ENCODE measurements at regions not wholly inside any gene's neighbourhood (a gene's known extent, or its start where the extent isn't known, plus 50 kb on each side); places are given as distances from the start of the nearest gene placed in this dataset.
A peak's percentile ranks its signal among the peaks of the same experiment; 100 is the strongest.

GRCh38 chr2:165032559-165032958, 77.2 kb upstream of the SLC38A11 start:
- H3K4me1 Mint-ChIP-seq = no peaks in the 10 kb centered on the region
- Histone ChIP-seq H4K91ac (ENCODE audit: insufficient read length, low read depth, low read length) (no peak overlapping the region), H2AK5ac (ENCODE audit: insufficient read length, low read length) (no peak overlapping the region), H3K23ac (ENCODE audit: insufficient read length, low read depth, low read length) (no peak overlapping the region), H3K27ac (ENCODE audit: insufficient read length, low read depth, low read length) (no peak overlapping the region), H2BK120ac (ENCODE audit: low read depth, low read length, poor library complexity, severe bottlenecking) (no peak overlapping the region), H3K23me2 (ENCODE audit: insufficient read length, low read depth, low read length, poor library complexity, severe bottlenecking) (no peaks in the 10 kb centered on the region), H3K4me1 (ENCODE audit: insufficient read depth, low read length) (no peaks in the 10 kb centered on the region), H3K4ac (ENCODE audit: low read depth, low read length) (no peak overlapping the region), H4K8ac (replicated peaks; ENCODE audit: insufficient read length, low read depth, low read length) (no peak overlapping the region), H2BK5ac (ENCODE audit: insufficient read length, low read length) (no peak overlapping the region), H3K9me3 (ENCODE audit: control insufficient read depth, low read depth, low read length) (no peaks in the 10 kb centered on the region), H2BK15ac (ENCODE audit: low read depth, low read length) (no peak overlapping the region), H3K27me3 (ENCODE audit: insufficient read depth, low read length) (no peaks in the 10 kb centered on the region), H3K14ac (ENCODE audit: insufficient read depth, low read length) (no peak overlapping the region), H2BK12ac (ENCODE audit: insufficient read length, low read depth, low read length) (no peak overlapping the region), H3K4me2 (ENCODE audit: insufficient read depth, insufficient read length, low read length) (no peak overlapping the region), H4K5ac (ENCODE audit: insufficient read length, low read depth, low read length) (no peak overlapping the region), H3K79me2 (ENCODE audit: insufficient read depth, low read length) (no peaks in the 10 kb centered on the region), H4K20me1 (ENCODE audit: control insufficient read depth, insufficient read depth, insufficient read length) (no peaks in the 10 kb centered on the region), H3K18ac (ENCODE audit: insufficient read length, low read depth, low read length) (no peak overlapping the region), H3K9ac (ENCODE audit: extremely low read depth, insufficient read length, low read length) (no peak overlapping the region), H2BK20ac (ENCODE audit: low read depth, low read length, poor library complexity, severe bottlenecking) (no peak overlapping the region), H3K56ac (ENCODE audit: insufficient read length, low read depth, low read length) (no peak overlapping the region), H2AFZ (ENCODE audit: low read length) (no peak overlapping the region), H3K79me1 (ENCODE audit: insufficient read depth, low read depth, low read length, poor library complexity, severe bottlenecking) (no peaks in the 10 kb centered on the region), H3T11ph (ENCODE audit: low read length) (no peak overlapping the region)
- no peak overlapping the region for H3K4me3 Mint-ChIP-seq
- no peak for TF ChIP-seq CTCF (conservative IDR thresholded peaks at IDR 0.05)
- WGBS (ENCODE audit: extremely low coverage, insufficient read length, low lambda C conversion rate) = no CpG with 5 or more reads among the region's 2 CpGs
- no peaks in the 10 kb centered on the region for H3K27me3 Mint-ChIP-seq (ENCODE audit: low read depth)
- no peaks in the 10 kb centered on the region for H3K9me3 Mint-ChIP-seq
- peak; percentile 32 for DNase-seq
- peak overlapping the region in 1 of 3 experiments; percentile 19; a peak in 1 of 7 replicates for H3K27ac Mint-ChIP-seq
- no peaks in the 10 kb centered on the region for H3K36me3 Mint-ChIP-seq (ENCODE audit: insufficient read depth in 1 of 3, low read depth in 3 of 3)
